ENCODE measurements at regions not wholly inside any gene's neighbourhood (a gene's known extent, or its start where the extent isn't known, plus 50 kb on each side); places are given as distances from the start of the nearest gene placed in this dataset.

GRCh38 chr18:70826571-70826970, 537.7 kb downstream of the SOCS6 start:
- RAD21 ChIA-PET (ENCODE audit: low non-redundant PET in 1 of 2, low total read pairs in 2 of 2, uncharacterized antibody in 2 of 2, unreplicated experiment in 2 of 2) = no interaction called here
- CTCF ChIA-PET = no interaction called here
- H3K9ac ChIP-seq (ENCODE audit: low read length) = no peak overlapping the region
- no peaks in the 10 kb centered on the region for H4K20me1 ChIP-seq (ENCODE audit: insufficient read depth)
- POLR2A ChIA-PET = no interaction called here
- no peak for TF ChIP-seq EZH2phosphoT487 (IDR thresholded peaks at IDR 0.05; ENCODE audit: borderline replicate concordance)
- TF ChIP-seq REST (IDR thresholded peaks at IDR 0.05; ENCODE audit: low read depth) = no peak
- no peak for TF ChIP-seq ZNF274 (IDR thresholded peaks at IDR 0.05; ENCODE audit: low read depth, low read length)
- H3K4me3 ChIP-seq (replicated peaks in 1 of 2; ENCODE audit: low read depth in 1 of 2, low read length in 2 of 2) = no peak overlapping the region
- intact Hi-C loops (cut with micrococcal nuclease) = no loop called here
- no peak overlapping the region for H3K4me2 ChIP-seq (ENCODE audit: low read length)
- DNase-seq (ENCODE audit: low read depth, low spot score) = no peak
- no peaks in the 10 kb centered on the region for H3K36me3 ChIP-seq (ENCODE audit: control insufficient read depth in 1 of 2, insufficient read depth in 2 of 2, low read length in 2 of 2)
- H3K4me1 ChIP-seq (ENCODE audit: control insufficient read depth in 1 of 2, insufficient read depth in 2 of 2, low read length in 2 of 2) = no peaks in the 10 kb centered on the region
- H3K27me3 ChIP-seq (ENCODE audit: insufficient read depth, low read length) = no peaks in the 10 kb centered on the region
- no peaks in the 10 kb centered on the region for H3K9me2 ChIP-seq (ENCODE audit: insufficient read depth)
- no peaks in the 10 kb centered on the region for H3K79me2 ChIP-seq (ENCODE audit: insufficient read depth, low read length)
- ATAC-seq = no peak
- H3K27ac ChIP-seq (ENCODE audit: low read depth, low read length) = no peak overlapping the region
- H3K9me3 ChIP-seq (ENCODE audit: control insufficient read depth in 1 of 2, insufficient read depth in 1 of 2, low read depth in 1 of 2, low read length in 2 of 2) = no peaks in the 10 kb centered on the region; a peak in 1 of 4 replicates
- H2AFZ ChIP-seq (ENCODE audit: low read depth, low read length, poor library complexity, severe bottlenecking) = no peak overlapping the region
- BruUV-seq (replicated peaks) = no TSS peak

DNA sequence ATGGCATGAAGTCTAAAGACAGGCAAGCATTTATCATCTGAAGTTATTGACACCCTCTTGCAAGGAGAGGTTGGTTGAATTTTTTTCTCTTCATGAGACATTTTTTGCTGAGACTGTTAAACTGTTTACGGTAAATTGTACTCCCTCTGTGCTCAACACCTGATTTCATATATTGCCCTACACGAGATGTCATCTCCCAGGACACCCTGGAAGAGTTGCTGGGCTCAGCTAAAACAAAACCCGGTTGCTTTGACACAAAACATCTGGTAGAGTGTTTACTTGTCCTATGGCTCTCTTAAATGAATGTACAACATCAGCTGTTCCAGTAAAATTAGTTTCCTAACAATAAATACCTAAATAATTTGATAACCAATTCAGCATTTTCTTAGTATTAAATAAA, 533.8 kb downstream of the SOCS6 start:
- Histone ChIP-seq H3K79me2 (ENCODE audit: insufficient read depth, low read length) (no peaks in the 10 kb centered on the region), H3K9ac (ENCODE audit: low read length) (no peak overlapping the region), H3K4me2 (ENCODE audit: low read length) (no peak overlapping the region), H3K36me3 (ENCODE audit: control insufficient read depth in 1 of 2, insufficient read depth in 2 of 2, low read length in 2 of 2) (no peaks in the 10 kb centered on the region), H3K27ac (ENCODE audit: low read depth, low read length) (no peak overlapping the region), H3K27me3 (ENCODE audit: insufficient read depth, low read length) (no peaks in the 10 kb centered on the region), H4K20me1 (ENCODE audit: insufficient read depth) (no peaks in the 10 kb centered on the region), H3K9me3 (ENCODE audit: control insufficient read depth in 1 of 2, insufficient read depth in 1 of 2, low read depth in 1 of 2, low read length in 2 of 2) (0 out of 4 replicates have a peak, but pooled peaks cover 0 to 2% of the 10 kb centered on the region in 2 experiments), H3K9me2 (ENCODE audit: insufficient read depth) (no peaks in the 10 kb centered on the region), H3K4me3 (replicated peaks in 1 of 2; ENCODE audit: low read depth in 1 of 2, low read length in 2 of 2) (no peak overlapping the region), H3K4me1 (ENCODE audit: control insufficient read depth in 1 of 2, insufficient read depth in 2 of 2, low read length in 2 of 2) (no peaks in the 10 kb centered on the region), H2AFZ (ENCODE audit: low read depth, low read length, poor library complexity, severe bottlenecking) (no peak overlapping the region)
- DNase-seq (ENCODE audit: low read depth, low spot score) (no peak), ATAC-seq (no peak)
- ChIA-PET POLR2A (no interaction called here), RAD21 (ENCODE audit: low non-redundant PET in 1 of 2, low total read pairs in 2 of 2, uncharacterized antibody in 2 of 2, unreplicated experiment in 2 of 2) (no interaction called here), CTCF (no interaction called here)
- intact Hi-C loops (cut with micrococcal nuclease) = no loop called here
- BruUV-seq (replicated peaks) = no TSS peak
- TF ChIP-seq RAD21 (IDR thresholded peaks at IDR 0.05; ENCODE audit: low read depth) (no peak), ZFX (IDR thresholded peaks at IDR 0.05) (no peak), ATF3 (IDR thresholded peaks at IDR 0.05) (no peak), YY1 (IDR thresholded peaks at IDR 0.05; ENCODE audit: extremely low read depth, insufficient replicate concordance, low read depth, low read length) (no peak), CTCF (IDR thresholded peaks at IDR 0.05 in 2 of 3, conservative IDR thresholded peaks at IDR 0.05 in 1 of 3; ENCODE audit: borderline replicate concordance in 1 of 3, insufficient read depth in 1 of 3, low read depth in 2 of 3, low read length in 2 of 3) (no peak), EGR1 (IDR thresholded peaks at IDR 0.05; ENCODE audit: low read depth) (no peak), ELF1 (IDR thresholded peaks at IDR 0.05; ENCODE audit: borderline replicate concordance, low read depth) (no peak), EZH2phosphoT487 (IDR thresholded peaks at IDR 0.05; ENCODE audit: borderline replicate concordance) (no peak)
- TF ChIP-seq, protein P1, sequence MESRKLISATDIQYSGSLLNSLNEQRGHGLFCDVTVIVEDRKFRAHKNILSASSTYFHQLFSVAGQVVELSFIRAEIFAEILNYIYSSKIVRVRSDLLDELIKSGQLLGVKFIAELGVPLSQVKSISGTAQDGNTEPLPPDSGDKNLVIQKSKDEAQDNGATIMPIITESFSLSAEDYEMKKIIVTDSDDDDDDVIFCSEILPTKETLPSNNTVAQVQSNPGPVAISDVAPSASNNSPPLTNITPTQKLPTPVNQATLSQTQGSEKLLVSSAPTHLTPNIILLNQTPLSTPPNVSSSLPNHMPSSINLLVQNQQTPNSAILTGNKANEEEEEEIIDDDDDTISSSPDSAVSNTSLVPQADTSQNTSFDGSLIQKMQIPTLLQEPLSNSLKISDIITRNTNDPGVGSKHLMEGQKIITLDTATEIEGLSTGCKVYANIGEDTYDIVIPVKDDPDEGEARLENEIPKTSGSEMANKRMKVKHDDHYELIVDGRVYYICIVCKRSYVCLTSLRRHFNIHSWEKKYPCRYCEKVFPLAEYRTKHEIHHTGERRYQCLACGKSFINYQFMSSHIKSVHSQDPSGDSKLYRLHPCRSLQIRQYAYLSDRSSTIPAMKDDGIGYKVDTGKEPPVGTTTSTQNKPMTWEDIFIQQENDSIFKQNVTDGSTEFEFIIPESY (IDR thresholded peaks at IDR 0.05; ENCODE audit: extremely low read depth, insufficient replicate concordance, low read length) = no peak
- TF ChIP-seq, protein P2, sequence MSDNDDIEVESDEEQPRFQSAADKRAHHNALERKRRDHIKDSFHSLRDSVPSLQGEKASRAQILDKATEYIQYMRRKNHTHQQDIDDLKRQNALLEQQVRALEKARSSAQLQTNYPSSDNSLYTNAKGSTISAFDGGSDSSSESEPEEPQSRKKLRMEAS (IDR thresholded peaks at IDR 0.05) = no peak

Data from HCT116 (cell line).